Activated CD8-positive, alpha-beta T cell treated with anti-CD3 and anti-CD28 coated beads, Interleukin-2, amount 10 ng/mL, durations not matched to agents 7 days and 5 days (primary cell): ENCODE measurements at regions not wholly inside any gene's neighbourhood (a gene's known extent, or its start where the extent isn't known, plus 50 kb on each side); places are given as distances from the start of the nearest gene placed in this dataset.

Experiments
- ATAC-seq: fragments of 150-1000 bp; cut with Tn5 transposase; one replicate; pipeline ENCODE4 v1.10.0; 2021; ENCODE audit warnings: moderate library complexity
- CTCF ChIA-PET: fragments of 350-600 bp; sonication (Branson Sonifier 250); formaldehyde crosslinking; loops from one replicate; lab custom pipeline; 2021; ENCODE audit warnings: antibody characterized with exemption; lab: Charles Lee
- POLR2A ChIA-PET: fragments of 350-600 bp; sonication (Branson Sonifier 250); formaldehyde crosslinking; loops from one replicate; lab custom pipeline; 2021; ENCODE audit warnings: antibody characterized with exemption; lab: Charles Lee
- DNase-seq: peaks from one replicate; pipeline ENCODE4 v3.0.0-alpha.2; 2020
- H3K27ac Mint-ChIP-seq: one replicate; pipeline ENCODE4 v1.8.0; 2021; ENCODE audit warnings: mild to moderate bottlenecking, mixed read lengths
- H3K27me3 Mint-ChIP-seq: one replicate; pipeline ENCODE4 v1.8.0; 2021; ENCODE audit warnings: low read depth, mixed read lengths
- H3K36me3 Mint-ChIP-seq: one replicate; pipeline ENCODE4 v1.8.0; 2021; ENCODE audit warnings: low read depth, mixed read lengths
- H3K4me1 Mint-ChIP-seq: one replicate; pipeline ENCODE4 v1.8.0; 2021; ENCODE audit warnings: low read depth, mixed read lengths
- H3K4me3 Mint-ChIP-seq: one replicate; pipeline ENCODE4 v1.8.0; 2021; ENCODE audit warnings: mild to moderate bottlenecking, mixed read lengths
- H3K9me3 Mint-ChIP-seq: one replicate; pipeline ENCODE4 v1.8.0; 2022; ENCODE audit warnings: mixed read lengths; ENCODE audit not compliant: insufficient read depth

- ChIA-PET CTCF (no interaction called here), POLR2A (no interaction called here)
- no peaks in the 10 kb centered on the region for H3K36me3 Mint-ChIP-seq
- H3K27ac Mint-ChIP-seq, result no peak overlapping the region
- H3K4me3 Mint-ChIP-seq, result no peak overlapping the region
- no peaks in the 10 kb centered on the region for H3K4me1 Mint-ChIP-seq
- ATAC-seq, result no peak
- no peaks in the 10 kb centered on the region for H3K27me3 Mint-ChIP-seq
- peaks cover 12% of the 10 kb centered on the region for H3K9me3 Mint-ChIP-seq
- DNase-seq, result no peak
These were observed 71.0 kb downstream of the AQP4 start for GRCh38 chr18:26794230-26795101.

- CTCF ChIA-PET, result no interaction called here
- no peak overlapping the region for H3K4me3 Mint-ChIP-seq
These were observed 72.8 kb downstream of the AQP4 start for GRCh38 chr18:26792661-26793060.

GRCh38 chr18:26791676-26792075, 73.8 kb downstream of the AQP4 start:
- no peaks in the 10 kb centered on the region for H3K36me3 Mint-ChIP-seq
- H3K27ac Mint-ChIP-seq, result no peak overlapping the region
- H3K9me3 Mint-ChIP-seq, result peaks cover 5% of the 10 kb centered on the region
- ATAC-seq, result no peak
- CTCF ChIA-PET, result no interaction called here
- H3K27me3 Mint-ChIP-seq, result no peaks in the 10 kb centered on the region
- no peak for DNase-seq
- POLR2A ChIA-PET, result no interaction called here
- H3K4me3 Mint-ChIP-seq, result no peak overlapping the region
- H3K4me1 Mint-ChIP-seq, result no peaks in the 10 kb centered on the region

More at GRCh38 chr18:26792661-26793060, 72.8 kb downstream of the AQP4 start:
- no peak for ATAC-seq
- Mint-ChIP-seq H3K4me1 (no peaks in the 10 kb centered on the region), H3K27me3 (no peaks in the 10 kb centered on the region), H3K9me3 (peaks cover 5% of the 10 kb centered on the region), H3K36me3 (no peaks in the 10 kb centered on the region), H3K27ac (no peak overlapping the region)
- no peak for DNase-seq
- POLR2A ChIA-PET, result no interaction called here

- Mint-ChIP-seq H3K9me3 (no peaks in the 10 kb centered on the region), H3K27me3 (no peaks in the 10 kb centered on the region), H3K4me3 (no peak overlapping the region), H3K4me1 (no peaks in the 10 kb centered on the region), H3K27ac (no peak overlapping the region), H3K36me3 (no peaks in the 10 kb centered on the region)
- DNase-seq (no peak), ATAC-seq (no peak)
- POLR2A ChIA-PET, result no interaction called here
- CTCF ChIA-PET, result no interaction called here
These were observed 80.9 kb downstream of the AQP4 start for GRCh38 chr18:26784599-26784998.

- POLR2A ChIA-PET, result no interaction called here
- no peaks in the 10 kb centered on the region for H3K4me1 Mint-ChIP-seq
- H3K36me3 Mint-ChIP-seq, result no peaks in the 10 kb centered on the region
- DNase-seq, result no peak
- H3K4me3 Mint-ChIP-seq, result no peak overlapping the region
- no peak for ATAC-seq
- H3K9me3 Mint-ChIP-seq, result no peaks in the 10 kb centered on the region
- CTCF ChIA-PET, result no interaction called here
- no peaks in the 10 kb centered on the region for H3K27me3 Mint-ChIP-seq
- no peak overlapping the region for H3K27ac Mint-ChIP-seq
These were observed 82.3 kb downstream of the AQP4 start for GRCh38 chr18:26783170-26783569.

GRCh38 chr18:26780520-26781325, 84.8 kb downstream of the AQP4 start:
- no peak for ATAC-seq
- ChIA-PET POLR2A (no interaction called here), CTCF (no interaction called here)
- Mint-ChIP-seq H3K36me3 (no peaks in the 10 kb centered on the region), H3K4me1 (no peaks in the 10 kb centered on the region), H3K27ac (no peak overlapping the region), H3K4me3 (no peak overlapping the region), H3K27me3 (no peaks in the 10 kb centered on the region), H3K9me3 (no peaks in the 10 kb centered on the region)
- DNase-seq, result no peak

- Mint-ChIP-seq H3K27me3 (no peaks in the 10 kb centered on the region), H3K27ac (no peak overlapping the region), H3K4me1 (no peaks in the 10 kb centered on the region), H3K36me3 (no peaks in the 10 kb centered on the region), H3K9me3 (no peaks in the 10 kb centered on the region), H3K4me3 (no peak overlapping the region)
- ATAC-seq (no peak), DNase-seq (no peak)
- CTCF ChIA-PET, result no interaction called here
- POLR2A ChIA-PET, result no interaction called here
These were observed 87.5 kb downstream of the AQP4 start for GRCh38 chr18:26778054-26778393.

- no peak overlapping the region for H3K4me3 Mint-ChIP-seq
- H3K9me3 Mint-ChIP-seq, result no peaks in the 10 kb centered on the region
- H3K4me1 Mint-ChIP-seq, result no peaks in the 10 kb centered on the region
- DNase-seq, result no peak
- H3K27me3 Mint-ChIP-seq, result no peaks in the 10 kb centered on the region
- POLR2A ChIA-PET, result no interaction called here
- no peak for ATAC-seq
- no peak overlapping the region for H3K27ac Mint-ChIP-seq
- H3K36me3 Mint-ChIP-seq, result no peaks in the 10 kb centered on the region
- CTCF ChIA-PET, result no interaction called here
These were observed 88.0 kb downstream of the AQP4 start for GRCh38 chr18:26777351-26778053.

- Mint-ChIP-seq H3K27ac (no peak overlapping the region), H3K4me3 (no peak overlapping the region), H3K4me1 (no peaks in the 10 kb centered on the region), H3K9me3 (no peaks in the 10 kb centered on the region), H3K36me3 (no peaks in the 10 kb centered on the region), H3K27me3 (no peaks in the 10 kb centered on the region)
- DNase-seq, result no peak
- POLR2A ChIA-PET, result no interaction called here
- no peak for ATAC-seq
- CTCF ChIA-PET, result no interaction called here
These were observed 92.8 kb downstream of the AQP4 start for GRCh38 chr18:26772691-26773090.

GRCh38 chr18:26771524-26771923, 94.0 kb downstream of the AQP4 start:
- Mint-ChIP-seq H3K4me3 (no peak overlapping the region), H3K4me1 (no peaks in the 10 kb centered on the region), H3K27me3 (no peaks in the 10 kb centered on the region), H3K9me3 (no peaks in the 10 kb centered on the region), H3K36me3 (no peaks in the 10 kb centered on the region), H3K27ac (no peak overlapping the region)
- ATAC-seq (no peak), DNase-seq (no peak)
- ChIA-PET POLR2A (no interaction called here), CTCF (interaction anchor here (1.0 kb wide), 2 partner anchors 71 to 150 kb away, joined by 3 read pairs; no protein-coding TSS in a partner anchor)

GRCh38 chr18:26768385-26768784, 97.1 kb downstream of the AQP4 start:
- ATAC-seq (no peak), DNase-seq (no peak)
- H3K4me3 Mint-ChIP-seq, result no peak overlapping the region
- ChIA-PET POLR2A (no interaction called here), CTCF (no interaction called here)
- no peaks in the 10 kb centered on the region for H3K4me1 Mint-ChIP-seq
- H3K27ac Mint-ChIP-seq, result no peak overlapping the region
- no peaks in the 10 kb centered on the region for H3K9me3 Mint-ChIP-seq
- no peaks in the 10 kb centered on the region for H3K36me3 Mint-ChIP-seq
- H3K27me3 Mint-ChIP-seq, result no peaks in the 10 kb centered on the region

GRCh38 chr18:26765498-26765897, 100.0 kb downstream of the AQP4 start:
- ATAC-seq (no peak), DNase-seq (no peak)
- Mint-ChIP-seq H3K4me1 (no peaks in the 10 kb centered on the region), H3K4me3 (no peak overlapping the region), H3K27ac (no peak overlapping the region), H3K9me3 (no peaks in the 10 kb centered on the region), H3K36me3 (no peaks in the 10 kb centered on the region), H3K27me3 (no peaks in the 10 kb centered on the region)
- ChIA-PET CTCF (no interaction called here), POLR2A (no interaction called here)
